Astrocyte (in vitro differentiated cells and primary cell): ENCODE measurements at regions not wholly inside any gene's neighbourhood (a gene's known extent, or its start where the extent isn't known, plus 50 kb on each side); places are given as distances from the start of the nearest gene placed in this dataset.

Experiments used
- CTCF ChIP-seq: IDR thresholded peaks from 2 replicates; pipeline ENCODE4 v1.5.1; 2011; ENCODE audit warnings: low read depth, mild to moderate bottlenecking, inconsistent platforms, low read length, moderate library complexity; ENCODE audit not compliant: insufficient read depth
- EZH2 ChIP-seq: IDR thresholded peaks from 2 replicates; pipeline ENCODE4 v1.6.1; 2012; ENCODE audit warnings: mild to moderate bottlenecking, low read length, inconsistent platforms; ENCODE audit not compliant: insufficient read depth

DNA sequence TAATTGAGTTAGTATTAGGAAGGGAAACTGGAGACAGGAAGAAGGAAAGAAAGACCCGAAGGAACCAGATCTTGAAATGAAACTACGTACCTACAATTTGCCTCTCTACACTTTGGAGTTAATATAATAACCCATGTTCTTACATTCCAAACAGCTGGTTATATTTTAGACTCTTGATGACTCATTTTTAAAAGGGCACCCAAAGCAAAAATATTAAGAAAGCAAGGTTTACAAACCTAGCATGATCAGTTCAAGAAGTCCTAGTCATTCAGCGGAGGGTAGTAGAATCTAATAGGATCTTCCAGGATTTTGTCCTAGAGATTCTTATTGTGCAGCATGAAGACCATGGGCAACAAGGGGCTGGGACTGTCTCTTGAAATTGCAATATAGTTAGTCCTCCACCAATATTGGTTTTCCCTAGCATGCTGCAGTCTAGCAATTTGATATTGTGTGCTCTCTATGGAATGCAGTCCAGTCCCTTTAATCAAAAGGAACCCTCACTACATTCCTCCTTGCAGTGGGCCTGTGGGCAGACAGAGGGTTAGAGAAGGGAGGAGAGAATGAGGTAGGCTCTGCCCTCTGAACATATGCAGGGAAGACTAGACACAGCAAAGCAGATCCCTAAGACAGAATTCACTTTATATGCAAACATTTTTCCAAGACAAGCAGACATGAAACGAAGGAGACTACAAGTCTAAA is 230.3 kb downstream of the INHBA start:
- TF ChIP-seq CTCF (no peak), EZH2 (no peak)
